GM12875 (cell line): ENCODE measurements at regions not wholly inside any gene's neighbourhood (a gene's known extent, or its start where the extent isn't known, plus 50 kb on each side); places are given as distances from the start of the nearest gene placed in this dataset.
A peak's percentile ranks its signal among the peaks of the same experiment; 100 is the strongest.
"Not testable (repeated sequence)": the region's sequence is repeated elsewhere in the genome, so short reads cannot be mapped to it uniquely, and the experiment has no call there.

Experiments used
- H3K4me3 ChIP-seq: one replicate; pipeline ENCODE4 v1.5.1; 2011; ENCODE audit warnings: low read depth, low read length, control low read depth
- CTCF ChIP-seq: IDR thresholded peaks from 2 replicates; pipeline ENCODE4 v1.5.1; 2011; ENCODE audit warnings: low read depth, mild to moderate bottlenecking, control low read depth, inconsistent platforms, low read length, moderate library complexity, borderline replicate concordance; ENCODE audit not compliant: insufficient read depth

- H3K4me3 ChIP-seq: not testable (repeated sequence)
Observed at GRCh38 chr7:128608678-128609421, 63.2 kb upstream of the GARIN1A start.

GRCh38 chr7:128613366-128613765, 58.7 kb upstream of the GARIN1A start:
- H3K4me3 ChIP-seq: not testable (repeated sequence)

More at GRCh38 chr7:128608678-128609421, 63.2 kb upstream of the GARIN1A start:
- peak; percentile 34; the same call in 1 of the 2 replicates for TF ChIP-seq CTCF

GRCh38 chr7:128614812-128615211, 57.3 kb upstream of the GARIN1A start:
- H3K4me3 ChIP-seq: not testable (repeated sequence)

- H3K4me3 ChIP-seq: not testable (repeated sequence)
Observed at GRCh38 chr7:128616799-128617198, 55.3 kb upstream of the GARIN1A start.
